ENCODE measurements at regions not wholly inside any gene's neighbourhood (a gene's known extent, or its start where the extent isn't known, plus 50 kb on each side); places are given as distances from the start of the nearest gene placed in this dataset.
"Not testable (repeated sequence)": the region's sequence is repeated elsewhere in the genome, so short reads cannot be mapped to it uniquely, and the experiment has no call there.

GRCh38 chr1:30137001-30137400 is 586.4 kb downstream of the MATN1 start:
- no peak for TF ChIP-seq CTCF (IDR thresholded peaks at IDR 0.05; ENCODE audit: borderline replicate concordance, insufficient read depth, low read depth, low read length)

GRCh38 chr1:30135698-30136097 is 587.7 kb downstream of the MATN1 start:
- no peak for TF ChIP-seq CTCF (IDR thresholded peaks at IDR 0.05; ENCODE audit: borderline replicate concordance, insufficient read depth, low read depth, low read length)
- no peak overlapping the region for H3K4me3 ChIP-seq (ENCODE audit: low read depth, low read length)

More at GRCh38 chr1:30137001-30137400, 586.4 kb downstream of the MATN1 start:
- H3K4me3 ChIP-seq (ENCODE audit: low read depth, low read length) = no peak overlapping the region

- no peak overlapping the region for H3K4me3 ChIP-seq (ENCODE audit: low read depth, low read length)
- no peak for TF ChIP-seq CTCF (IDR thresholded peaks at IDR 0.05; ENCODE audit: borderline replicate concordance, insufficient read depth, low read depth, low read length)
Measured at GRCh38 chr1:30134466-30135217, 588.7 kb downstream of the MATN1 start.

- no peak for TF ChIP-seq CTCF (IDR thresholded peaks at IDR 0.05; ENCODE audit: borderline replicate concordance, insufficient read depth, low read depth, low read length)
- H3K4me3 ChIP-seq (ENCODE audit: low read depth, low read length) = no peak overlapping the region
Measured at GRCh38 chr1:30133414-30134055, 589.9 kb downstream of the MATN1 start.

GRCh38 chr1:30132602-30133286 is 590.6 kb downstream of the MATN1 start:
- TF ChIP-seq CTCF (IDR thresholded peaks at IDR 0.05; ENCODE audit: borderline replicate concordance, insufficient read depth, low read depth, low read length) = no peak
- no peak overlapping the region for H3K4me3 ChIP-seq (ENCODE audit: low read depth, low read length)

- H3K4me3 ChIP-seq (ENCODE audit: low read depth, low read length) = not testable (repeated sequence)
Measured at GRCh38 chr1:30130566-30130965, 592.8 kb downstream of the MATN1 start.

- H3K4me3 ChIP-seq (ENCODE audit: low read depth, low read length) = no peak overlapping the region
- TF ChIP-seq CTCF (IDR thresholded peaks at IDR 0.05; ENCODE audit: borderline replicate concordance, insufficient read depth, low read depth, low read length) = no peak
Measured at GRCh38 chr1:30130099-30130498, 593.3 kb downstream of the MATN1 start.

Measured in GM12875 (cell line).